Fibroblast of lung (primary cell): ENCODE measurements at regions not wholly inside any gene's neighbourhood (a gene's known extent, or its start where the extent isn't known, plus 50 kb on each side); places are given as distances from the start of the nearest gene placed in this dataset.

Experiments used
- DNase-seq, 2 donors: peaks; one replicate each; pipeline versions ENCODE4 v3.0.0 to v3.0.0-alpha.2; 2010; ENCODE audit warnings: low read depth in 2 of 2
- H2AFZ ChIP-seq: 2 replicates; pipeline ENCODE4 v1.5.1; 2012; ENCODE audit warnings: low read length, control low read depth, inconsistent platforms
- H3K27ac ChIP-seq: 2 replicates; pipeline ENCODE4 v1.5.1; 2011; ENCODE audit warnings: low read length, control low read depth; ENCODE audit not compliant: insufficient read depth
- H3K27me3 ChIP-seq: 2 replicates; pipeline ENCODE4 v1.5.1; 2011; ENCODE audit warnings: mild to moderate bottlenecking, low read length; ENCODE audit not compliant: control insufficient read depth, insufficient read depth
- H3K36me3 ChIP-seq: 2 replicates; pipeline ENCODE4 v1.5.1; 2011; ENCODE audit warnings: low read length; ENCODE audit not compliant: control insufficient read depth, insufficient read depth
- H3K4me1 ChIP-seq: 2 replicates; pipeline ENCODE4 v1.5.1; 2011; ENCODE audit warnings: low read length; ENCODE audit not compliant: control insufficient read depth, insufficient read depth; ENCODE audit errors: extremely low read depth
- H3K4me2 ChIP-seq: 2 replicates; pipeline ENCODE4 v1.5.1; 2011; ENCODE audit warnings: low read length, control low read depth; ENCODE audit not compliant: insufficient read depth; ENCODE audit errors: extremely low read depth
- H3K4me3 ChIP-seq, 4 experiments: fragments of 200-600 bp in 1 of 4; sonication (generic) in 1 of 4; replicated peaks in 1 of 4; 2 replicates each; pipeline ENCODE4 v1.5.1; 2011 to 2016; ENCODE audit warnings: low read length in 4 of 4, low read depth in 3 of 4, mild to moderate bottlenecking in 3 of 4, control low read depth in 2 of 4, inconsistent platforms in 1 of 4, mixed read lengths in 1 of 4; ENCODE audit not compliant: insufficient read depth in 1 of 4; ENCODE audit errors: control extremely low read depth in 1 of 4
- H3K79me2 ChIP-seq: 2 replicates; pipeline ENCODE4 v1.5.1; 2012; ENCODE audit warnings: mild to moderate bottlenecking, low read length, inconsistent platforms; ENCODE audit not compliant: control insufficient read depth, insufficient read depth
- H3K9ac ChIP-seq: 2 replicates; pipeline ENCODE4 v1.5.1; 2011; ENCODE audit warnings: mild to moderate bottlenecking, low read length, control low read depth; ENCODE audit not compliant: insufficient read depth
- H3K9me3 ChIP-seq: 2 replicates; pipeline ENCODE4 v1.5.1; 2012; ENCODE audit warnings: low read depth, low read length; ENCODE audit not compliant: control insufficient read depth, insufficient read depth
- H4K20me1 ChIP-seq: 2 replicates; pipeline ENCODE4 v1.5.1; 2011; ENCODE audit warnings: low read length; ENCODE audit not compliant: control insufficient read depth, insufficient read depth; ENCODE audit errors: extremely low read depth
- CTCF ChIP-seq, 2 donors: IDR thresholded peaks in 1 of 2; conservative IDR thresholded peaks in 1 of 2; 1 replicate in 1 of 2; 2 replicates in 1 of 2; pipeline ENCODE4 v1.5.1; 2011 to 2012; ENCODE audit warnings: low read length in 2 of 2, control low read depth in 1 of 2, inconsistent platforms in 1 of 2, low read depth in 1 of 2, mild to moderate bottlenecking in 1 of 2
- EZH2 ChIP-seq: IDR thresholded peaks from 2 replicates; pipeline ENCODE4 v1.5.1; 2012; ENCODE audit warnings: low read length, control low read depth, mild to moderate bottlenecking; ENCODE audit errors: missing control alignments

- TF ChIP-seq EZH2: no peak
- TF ChIP-seq CTCF (conservative IDR thresholded peaks at IDR 0.05 in 1 of 2, IDR thresholded peaks at IDR 0.05 in 1 of 2; ENCODE audit: low read depth in 1 of 2, low read length in 2 of 2): no peak
- H3K9me3 ChIP-seq: no peaks in the 10 kb centered on the region
- H3K4me3 ChIP-seq: no peak overlapping the region
- no peak overlapping the region for H2AFZ ChIP-seq
- H3K27ac ChIP-seq: no peak overlapping the region
- no peaks in the 10 kb centered on the region for H3K27me3 ChIP-seq
- H3K9ac ChIP-seq: no peak overlapping the region
- DNase-seq: peak in 1 of 2 donors; percentile 99
- no peaks in the 10 kb centered on the region for H3K4me1 ChIP-seq
- H4K20me1 ChIP-seq: no peaks in the 10 kb centered on the region
- H3K4me2 ChIP-seq: no peak overlapping the region
- H3K79me2 ChIP-seq: no peaks in the 10 kb centered on the region
- no peaks in the 10 kb centered on the region for H3K36me3 ChIP-seq
Measured at GRCh38 chr10:83522881-83523386, 616.4 kb upstream of the GHITM start.

GRCh38 chr10:83527934-83528333 lies 611.4 kb upstream of the GHITM start:
- H3K4me2 ChIP-seq: no peak overlapping the region
- no peaks in the 10 kb centered on the region for H4K20me1 ChIP-seq
- TF ChIP-seq EZH2: no peak
- TF ChIP-seq CTCF (conservative IDR thresholded peaks at IDR 0.05 in 1 of 2, IDR thresholded peaks at IDR 0.05 in 1 of 2; ENCODE audit: low read depth in 1 of 2, low read length in 2 of 2): no peak
- no peaks in the 10 kb centered on the region for H3K36me3 ChIP-seq
- no peak for DNase-seq
- H3K4me1 ChIP-seq: no peaks in the 10 kb centered on the region
- H3K27me3 ChIP-seq: no peaks in the 10 kb centered on the region
- H3K4me3 ChIP-seq: no peak overlapping the region
- no peak overlapping the region for H3K9ac ChIP-seq
- no peaks in the 10 kb centered on the region for H3K9me3 ChIP-seq
- H3K27ac ChIP-seq: no peak overlapping the region
- no peak overlapping the region for H2AFZ ChIP-seq
- no peaks in the 10 kb centered on the region for H3K79me2 ChIP-seq

DNA sequence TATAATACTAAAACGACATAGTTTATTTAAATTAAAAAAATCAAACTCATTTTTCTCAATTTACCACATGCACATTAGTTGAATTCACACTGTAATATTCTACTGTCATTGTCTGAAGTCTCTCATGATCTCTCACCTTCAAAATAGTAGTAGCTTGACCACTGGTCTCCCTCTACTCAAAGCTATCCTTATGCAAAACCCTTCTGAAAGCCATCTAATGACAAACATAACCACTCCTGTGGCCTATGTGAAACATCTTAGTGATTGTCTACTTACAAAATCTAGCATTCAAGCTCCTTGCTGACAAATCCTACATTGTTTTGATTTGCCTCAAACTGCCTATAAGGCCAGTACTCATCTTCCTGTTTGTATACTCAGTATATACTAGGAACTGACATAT lies 606.0 kb upstream of the GHITM start:
- no peak for TF ChIP-seq EZH2
- no peak for TF ChIP-seq CTCF (conservative IDR thresholded peaks at IDR 0.05 in 1 of 2, IDR thresholded peaks at IDR 0.05 in 1 of 2; ENCODE audit: low read depth in 1 of 2, low read length in 2 of 2)
- Histone ChIP-seq H2AFZ (no peak overlapping the region), H3K27me3 (no peaks in the 10 kb centered on the region), H3K27ac (no peak overlapping the region), H3K9me3 (no peaks in the 10 kb centered on the region), H4K20me1 (no peaks in the 10 kb centered on the region), H3K4me3 (no peak overlapping the region), H3K36me3 (no peaks in the 10 kb centered on the region), H3K79me2 (no peaks in the 10 kb centered on the region), H3K4me1 (no peaks in the 10 kb centered on the region), H3K4me2 (no peak overlapping the region), H3K9ac (no peak overlapping the region)
- DNase-seq: no peak
